Endothelial cell of umbilical vein (primary cell): ENCODE measurements at regions not wholly inside any gene's neighbourhood (a gene's known extent, or its start where the extent isn't known, plus 50 kb on each side); places are given as distances from the start of the nearest gene placed in this dataset.

ENCODE experiments used
- BruUV-seq: library from RNA; stranded (reverse); fragments of 400-500 nt; replicated peaks from 2 replicates; lab custom pipeline; 2021; lab: Mats Ljungman, UMichigan
- CTCF ChIA-PET: fragments of 300-600, 350-600 bp; sonication (Branson Sonifier 250); formaldehyde crosslinking; loops from one replicate; lab custom pipeline; 2021; ENCODE audit warnings: antibody characterized with exemption, inconsistent platforms; lab: Charles Lee
- POLR2A ChIA-PET: fragments of 300-600, 350-600 bp; sonication (Branson Sonifier 250); formaldehyde crosslinking; loops from one replicate; lab custom pipeline; 2021; ENCODE audit warnings: antibody characterized with exemption, inconsistent platforms; lab: Charles Lee
- DNase-seq: peaks from one replicate; pipeline ENCODE4 v3.0.0-alpha.2; 2011; ENCODE audit warnings: low read depth, low spot score
- FAIRE-seq: peaks from 2 replicates; lab custom pipeline; 2011; peaks lifted over from hg19 to GRCh38; lab: Jason Lieb, UNC
- H2AFZ ChIP-seq: 2 replicates; pipeline ENCODE4 v1.6.0; 2012; ENCODE audit warnings: low read depth, low read length, control low read depth, inconsistent platforms
- H3K27ac ChIP-seq: 2 replicates; pipeline ENCODE4 v1.5.1; 2011; ENCODE audit warnings: low read depth, mild to moderate bottlenecking, control low read depth, low read length, moderate library complexity; ENCODE audit not compliant: insufficient read depth
- H3K27me3 ChIP-seq, 2 experiments: 2 replicates each; pipeline versions ENCODE4 v1.6.0 to v1.6.1; 2011; ENCODE audit warnings: low read length in 2 of 2, mixed read lengths in 1 of 2; ENCODE audit not compliant: control insufficient read depth in 2 of 2, insufficient read depth in 2 of 2
- H3K36me3 ChIP-seq, 2 experiments: 2 replicates in 1 of 2; 3 replicates in 1 of 2; pipeline ENCODE4 v1.5.1; 2011; ENCODE audit warnings: low read length in 2 of 2, mild to moderate bottlenecking in 1 of 2, moderate library complexity in 1 of 2; ENCODE audit not compliant: control insufficient read depth in 2 of 2, insufficient read depth in 2 of 2; ENCODE audit errors: extremely low read depth in 1 of 2
- H3K4me1 ChIP-seq: 3 replicates; pipeline ENCODE4 v1.5.1; 2011; ENCODE audit warnings: mild to moderate bottlenecking, low read length; ENCODE audit not compliant: control insufficient read depth, insufficient read depth; ENCODE audit errors: extremely low read depth
- H3K4me2 ChIP-seq: 2 replicates; pipeline ENCODE4 v1.6.1; 2011; ENCODE audit warnings: low read length, control low read depth, mixed read lengths; ENCODE audit not compliant: insufficient read depth
- H3K4me3 ChIP-seq, 3 experiments: fragments of 200-600 bp in 1 of 3; sonication (generic), shearing (Covaris generic) in 1 of 3; replicated peaks in 1 of 3; 2 replicates each; pipeline ENCODE4 v1.5.1; 2011 to 2016; ENCODE audit warnings: control low read depth in 3 of 3, low read length in 3 of 3, mild to moderate bottlenecking in 2 of 3, inconsistent platforms in 1 of 3, low read depth in 1 of 3, moderate library complexity in 1 of 3; ENCODE audit not compliant: insufficient read depth in 1 of 3
- H3K79me2 ChIP-seq: 2 replicates; pipeline ENCODE4 v1.6.0; 2012; ENCODE audit warnings: low read length, inconsistent platforms; ENCODE audit not compliant: control insufficient read depth, insufficient read depth
- H3K9ac ChIP-seq: replicated peaks from 2 replicates; pipeline ENCODE3; 2011; ENCODE audit warnings: low read length, control low read depth; ENCODE audit not compliant: insufficient read depth; ENCODE audit errors: extremely low read depth
- H3K9me1 ChIP-seq: replicated peaks from 3 replicates; pipeline ENCODE4 v1.6.0; 2011; ENCODE audit warnings: mild to moderate bottlenecking, low read length; ENCODE audit not compliant: control insufficient read depth, insufficient read depth; ENCODE audit errors: extremely low read depth
- H3K9me3 ChIP-seq: replicated peaks from 2 replicates; pipeline ENCODE4 v1.5.1; 2012; ENCODE audit warnings: low read length, inconsistent platforms; ENCODE audit not compliant: control insufficient read depth, insufficient read depth
- H4K20me1 ChIP-seq: replicated peaks from 2 replicates; pipeline ENCODE3; 2011; ENCODE audit warnings: mild to moderate bottlenecking, low read length; ENCODE audit not compliant: control insufficient read depth, insufficient read depth; ENCODE audit errors: extremely low read depth
- EZH2 ChIP-seq: IDR thresholded peaks from 2 replicates; pipeline ENCODE4 v1.6.1; 2012; ENCODE audit warnings: borderline replicate concordance, low read depth, mild to moderate bottlenecking, moderate library complexity, low read length, inconsistent platforms; ENCODE audit not compliant: severe bottlenecking
- MAX ChIP-seq: IDR thresholded peaks from 2 replicates; pipeline ENCODE4 v1.6.1; 2011; ENCODE audit not compliant: insufficient read depth, insufficient read length
- MYC ChIP-seq: IDR thresholded peaks from one replicate; pipeline ENCODE4 v1.6.1; 2011; ENCODE audit warnings: mild to moderate bottlenecking, low read depth, low read length
- POLR2A ChIP-seq: IDR thresholded peaks from 2 replicates; pipeline ENCODE4 v1.6.1; 2012; ENCODE audit warnings: low read depth, mild to moderate bottlenecking, control low read depth, low read length
- POLR2AphosphoS5 ChIP-seq: IDR thresholded peaks from 2 replicates; pipeline ENCODE4 v1.6.1; 2012; ENCODE audit warnings: low read depth, mild to moderate bottlenecking, control low read depth, low read length, moderate library complexity; ENCODE audit not compliant: insufficient read depth
- dilution Hi-C: fragments of 300-500 bp; cut with MboI; formaldehyde crosslinking; loops from one replicate; pipeline ENCODE4 v1.15.0; 2019; ENCODE audit warnings: low sequenced_read_pairs; ENCODE audit not compliant: extremely low pct_ligation_motif_present
- intact Hi-C: fragments of 100-400 bp; cut with micrococcal nuclease; formaldehyde crosslinking; loops from one replicate; pipeline ENCODE4 v1.10.0; 2022
- TF ChIP-seq, protein P1 (sequence below), 2 donors: IDR thresholded peaks; 1 replicate in 1 of 2; 2 replicates in 1 of 2; pipeline ENCODE4 v1.5.1; 2011; ENCODE audit warnings: low read length in 2 of 2, mild to moderate bottlenecking in 2 of 2, moderate library complexity in 2 of 2, control low read depth in 1 of 2, inconsistent platforms in 1 of 2, low read depth in 1 of 2; ENCODE audit not compliant: insufficient read depth in 1 of 2; ENCODE audit errors: extremely low read depth in 1 of 2

GRCh38 chr6:139778106-139778505 lies 403.7 kb upstream of the CITED2 start:
- H3K9me1 ChIP-seq = no peaks in the 10 kb centered on the region
- intact Hi-C loops (loop anchor here (5.0 kb wide), 1 partner anchor 1784 kb away; no protein-coding TSS in a partner anchor), dilution Hi-C loops (no loop called here)
- no peaks in the 10 kb centered on the region for H4K20me1 ChIP-seq
- CTCF ChIA-PET = interaction anchor here (1.7 to 1.8 kb wide), 2 partner anchors 10 to 11 kb away, joined by 4 to 7 read pairs; no protein-coding TSS in a partner anchor
- DNase-seq = no peak
- H3K36me3 ChIP-seq = no peaks in the 10 kb centered on the region
- H3K4me2 ChIP-seq = no peak overlapping the region
- H3K4me1 ChIP-seq = no peaks in the 10 kb centered on the region
- H3K4me3 ChIP-seq = no peak overlapping the region
- H3K9ac ChIP-seq = no peak overlapping the region
- FAIRE-seq = no peak
- H3K27ac ChIP-seq = no peak overlapping the region
- POLR2A ChIA-PET = interaction anchor here (1.4 kb wide), 1 partner anchor 403 kb away, joined by 3 read pairs; the partner anchor contains the start of gene CITED2
- H3K79me2 ChIP-seq = no peaks in the 10 kb centered on the region
- no peak for TF ChIP-seq EZH2
- no peak for TF ChIP-seq MYC
- no peak for TF ChIP-seq POLR2AphosphoS5
- TF ChIP-seq, protein P1, sequence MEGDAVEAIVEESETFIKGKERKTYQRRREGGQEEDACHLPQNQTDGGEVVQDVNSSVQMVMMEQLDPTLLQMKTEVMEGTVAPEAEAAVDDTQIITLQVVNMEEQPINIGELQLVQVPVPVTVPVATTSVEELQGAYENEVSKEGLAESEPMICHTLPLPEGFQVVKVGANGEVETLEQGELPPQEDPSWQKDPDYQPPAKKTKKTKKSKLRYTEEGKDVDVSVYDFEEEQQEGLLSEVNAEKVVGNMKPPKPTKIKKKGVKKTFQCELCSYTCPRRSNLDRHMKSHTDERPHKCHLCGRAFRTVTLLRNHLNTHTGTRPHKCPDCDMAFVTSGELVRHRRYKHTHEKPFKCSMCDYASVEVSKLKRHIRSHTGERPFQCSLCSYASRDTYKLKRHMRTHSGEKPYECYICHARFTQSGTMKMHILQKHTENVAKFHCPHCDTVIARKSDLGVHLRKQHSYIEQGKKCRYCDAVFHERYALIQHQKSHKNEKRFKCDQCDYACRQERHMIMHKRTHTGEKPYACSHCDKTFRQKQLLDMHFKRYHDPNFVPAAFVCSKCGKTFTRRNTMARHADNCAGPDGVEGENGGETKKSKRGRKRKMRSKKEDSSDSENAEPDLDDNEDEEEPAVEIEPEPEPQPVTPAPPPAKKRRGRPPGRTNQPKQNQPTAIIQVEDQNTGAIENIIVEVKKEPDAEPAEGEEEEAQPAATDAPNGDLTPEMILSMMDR (IDR thresholded peaks at IDR 0.05; ENCODE audit: extremely low read depth in 1 of 2, insufficient read depth in 1 of 2, low read depth in 1 of 2, low read length in 2 of 2) = no peak
- TF ChIP-seq MAX = no peak
- TF ChIP-seq POLR2A = no peak
- H2AFZ ChIP-seq = no peak overlapping the region
- no TSS peak for BruUV-seq
- H3K27me3 ChIP-seq = no peaks in the 10 kb centered on the region
- no peaks in the 10 kb centered on the region for H3K9me3 ChIP-seq
